Neural cell (in vitro differentiated cells): ENCODE measurements at regions not wholly inside any gene's neighbourhood (a gene's known extent, or its start where the extent isn't known, plus 50 kb on each side); places are given as distances from the start of the nearest gene placed in this dataset.

Source experiments
- H2AFZ ChIP-seq: fragments of 200-600, 300-800 bp; sonication (generic), shearing (Covaris generic); 2 replicates; pipeline ENCODE4 v1.6.0; 2014; ENCODE audit warnings: low read depth, mild to moderate bottlenecking, antibody characterized with exemption, low read length, moderate library complexity
- H3F3A ChIP-seq: fragments of 200-600 bp; shearing (Covaris generic); 2 replicates; pipeline ENCODE4 v1.6.1; 2016; ENCODE audit warnings: mild to moderate bottlenecking, moderate library complexity, mixed read lengths, antibody characterized with exemption, low read length; ENCODE audit not compliant: insufficient read depth, poor library complexity, severe bottlenecking
- H3K27ac ChIP-seq: fragments of 200-600, 300-800 bp; sonication (generic), shearing (Covaris generic); 2 replicates; pipeline ENCODE4 v1.5.1; 2014; ENCODE audit warnings: mild to moderate bottlenecking, low read length, moderate library complexity
- H3K27me3 ChIP-seq: fragments of 300-800, 200-600 bp; sonication (generic), shearing (Covaris generic); 2 replicates; pipeline ENCODE4 v1.6.0; 2014; ENCODE audit warnings: mild to moderate bottlenecking, low read depth, low read length, moderate library complexity; ENCODE audit not compliant: insufficient read depth
- H3K36me3 ChIP-seq: fragments of 300-800, 200-600 bp; sonication (generic), shearing (Covaris generic); 2 replicates; pipeline ENCODE4 v1.5.1; 2014; ENCODE audit warnings: mild to moderate bottlenecking, antibody characterized with exemption, low read length, moderate library complexity; ENCODE audit not compliant: insufficient read depth
- H3K4me2 ChIP-seq: fragments of 300-800, 200-600 bp; sonication (generic), shearing (Covaris generic); 2 replicates; pipeline ENCODE4 v1.6.0; 2014; ENCODE audit warnings: mild to moderate bottlenecking, low read length
- H3K4me3 ChIP-seq: fragments of 300-800, 200-600 bp; sonication (generic), shearing (Covaris generic); 2 replicates; pipeline ENCODE4 v1.5.1; 2014; ENCODE audit warnings: mild to moderate bottlenecking, low read length, moderate library complexity
- H3K79me2 ChIP-seq: fragments of 200-600 bp; shearing (Covaris generic); replicated peaks from 2 replicates; pipeline ENCODE4 v1.6.0; 2014; ENCODE audit warnings: mild to moderate bottlenecking, low read length, moderate library complexity; ENCODE audit not compliant: insufficient read depth
- H3K9ac ChIP-seq: fragments of 300-800, 200-600 bp; sonication (generic), shearing (Covaris generic); 2 replicates; pipeline ENCODE4 v1.6.1; 2016; ENCODE audit warnings: mild to moderate bottlenecking, low read length, mixed read lengths
- H3K9me2 ChIP-seq: fragments of 200-600 bp; shearing (Covaris generic); 2 replicates; pipeline ENCODE4 v1.6.1; 2016; ENCODE audit warnings: mild to moderate bottlenecking, low read length, mixed read lengths; ENCODE audit not compliant: insufficient read depth
- H3K9me3 ChIP-seq: fragments of 200-600, 300-800 bp; sonication (generic), shearing (Covaris generic); 2 replicates; pipeline ENCODE4 v1.6.1; 2016; ENCODE audit warnings: mild to moderate bottlenecking, mixed run types, low read length, moderate library complexity, mixed read lengths
- H4K20me1 ChIP-seq: fragments of 200-600 bp; shearing (Covaris generic); 2 replicates; pipeline ENCODE4 v1.6.1; 2016; ENCODE audit warnings: mild to moderate bottlenecking, mixed run types; ENCODE audit not compliant: insufficient read depth
- EP300 ChIP-seq: fragments of 450-650 bp; conservative IDR thresholded peaks from 2 replicates; pipeline ENCODE4 v1.6.1; 2014; ENCODE audit warnings: antibody characterized with exemption, mild to moderate bottlenecking, moderate library complexity; ENCODE audit not compliant: poor library complexity, severe bottlenecking
- EZH2 ChIP-seq: fragments of 200-600, 300-800 bp; shearing (Covaris generic), sonication (generic); IDR thresholded peaks from 2 replicates; pipeline ENCODE4 v1.6.1; 2014; ENCODE audit warnings: antibody characterized with exemption, low read length, borderline replicate concordance, mild to moderate bottlenecking; ENCODE audit not compliant: insufficient read depth, poor library complexity, severe bottlenecking
- MXI1 ChIP-seq: fragments of 450-650 bp; conservative IDR thresholded peaks from 2 replicates; pipeline ENCODE4 v1.6.1; 2014; ENCODE audit warnings: antibody characterized with exemption, mild to moderate bottlenecking; ENCODE audit not compliant: poor library complexity, severe bottlenecking
- POLR2AphosphoS5 ChIP-seq: IDR thresholded peaks from 2 replicates; pipeline ENCODE4 v1.6.1; 2012
- RAD21 ChIP-seq: fragments of 450-650 bp; conservative IDR thresholded peaks from 2 replicates; pipeline ENCODE4 v1.6.1; 2014; ENCODE audit warnings: antibody characterized with exemption, mild to moderate bottlenecking, moderate library complexity
- SMC3 ChIP-seq: fragments of 450-650 bp; conservative IDR thresholded peaks from 2 replicates; pipeline ENCODE4 v1.6.1; 2014; ENCODE audit warnings: antibody characterized with exemption, mild to moderate bottlenecking, moderate library complexity; ENCODE audit not compliant: poor library complexity
- TAF1 ChIP-seq: IDR thresholded peaks from 2 replicates; pipeline ENCODE4 v1.6.1; 2012; ENCODE audit warnings: low read depth
- TF ChIP-seq, protein P1 (sequence below): fragments of 450-650 bp; IDR thresholded peaks from 2 replicates; pipeline ENCODE4 v1.5.1; 2014; ENCODE audit warnings: antibody characterized with exemption, mild to moderate bottlenecking, moderate library complexity; ENCODE audit not compliant: poor library complexity, severe bottlenecking
- TF ChIP-seq, protein P2 (sequence below): IDR thresholded peaks from 2 replicates; pipeline ENCODE4 v1.6.1; 2012; ENCODE audit warnings: borderline replicate concordance

DNA sequence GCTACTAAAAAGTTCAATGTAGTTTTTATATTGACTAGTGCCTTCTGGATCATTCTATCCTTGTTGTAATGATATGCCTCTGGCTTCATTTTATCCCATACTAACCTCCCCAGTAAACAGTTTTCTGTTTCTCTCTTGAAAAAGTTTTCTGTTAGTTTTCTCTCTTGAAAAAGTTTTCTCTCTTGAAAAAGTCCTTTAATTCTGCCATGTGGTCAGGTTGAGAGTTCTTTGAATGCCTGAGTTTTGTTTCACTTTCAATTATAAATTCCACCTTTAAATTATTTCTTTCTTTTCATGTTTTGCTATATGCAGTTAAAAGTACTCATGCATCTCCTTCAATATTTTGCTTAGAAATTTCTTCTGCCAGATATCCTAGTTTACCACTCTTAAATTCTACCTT, 1139.6 kb downstream of the STPG2 start:
- no peak overlapping the region for H2AFZ ChIP-seq
- no peak overlapping the region for H3K4me3 ChIP-seq
- no peak overlapping the region for H3K4me2 ChIP-seq
- no peaks in the 10 kb centered on the region for H3K79me2 ChIP-seq
- no peak overlapping the region for H3K9ac ChIP-seq
- TF ChIP-seq RAD21, result no peak
- TF ChIP-seq TAF1, result no peak
- TF ChIP-seq EZH2, result no peak
- TF ChIP-seq, protein P1, sequence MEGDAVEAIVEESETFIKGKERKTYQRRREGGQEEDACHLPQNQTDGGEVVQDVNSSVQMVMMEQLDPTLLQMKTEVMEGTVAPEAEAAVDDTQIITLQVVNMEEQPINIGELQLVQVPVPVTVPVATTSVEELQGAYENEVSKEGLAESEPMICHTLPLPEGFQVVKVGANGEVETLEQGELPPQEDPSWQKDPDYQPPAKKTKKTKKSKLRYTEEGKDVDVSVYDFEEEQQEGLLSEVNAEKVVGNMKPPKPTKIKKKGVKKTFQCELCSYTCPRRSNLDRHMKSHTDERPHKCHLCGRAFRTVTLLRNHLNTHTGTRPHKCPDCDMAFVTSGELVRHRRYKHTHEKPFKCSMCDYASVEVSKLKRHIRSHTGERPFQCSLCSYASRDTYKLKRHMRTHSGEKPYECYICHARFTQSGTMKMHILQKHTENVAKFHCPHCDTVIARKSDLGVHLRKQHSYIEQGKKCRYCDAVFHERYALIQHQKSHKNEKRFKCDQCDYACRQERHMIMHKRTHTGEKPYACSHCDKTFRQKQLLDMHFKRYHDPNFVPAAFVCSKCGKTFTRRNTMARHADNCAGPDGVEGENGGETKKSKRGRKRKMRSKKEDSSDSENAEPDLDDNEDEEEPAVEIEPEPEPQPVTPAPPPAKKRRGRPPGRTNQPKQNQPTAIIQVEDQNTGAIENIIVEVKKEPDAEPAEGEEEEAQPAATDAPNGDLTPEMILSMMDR, result no peak
- TF ChIP-seq, protein P2, sequence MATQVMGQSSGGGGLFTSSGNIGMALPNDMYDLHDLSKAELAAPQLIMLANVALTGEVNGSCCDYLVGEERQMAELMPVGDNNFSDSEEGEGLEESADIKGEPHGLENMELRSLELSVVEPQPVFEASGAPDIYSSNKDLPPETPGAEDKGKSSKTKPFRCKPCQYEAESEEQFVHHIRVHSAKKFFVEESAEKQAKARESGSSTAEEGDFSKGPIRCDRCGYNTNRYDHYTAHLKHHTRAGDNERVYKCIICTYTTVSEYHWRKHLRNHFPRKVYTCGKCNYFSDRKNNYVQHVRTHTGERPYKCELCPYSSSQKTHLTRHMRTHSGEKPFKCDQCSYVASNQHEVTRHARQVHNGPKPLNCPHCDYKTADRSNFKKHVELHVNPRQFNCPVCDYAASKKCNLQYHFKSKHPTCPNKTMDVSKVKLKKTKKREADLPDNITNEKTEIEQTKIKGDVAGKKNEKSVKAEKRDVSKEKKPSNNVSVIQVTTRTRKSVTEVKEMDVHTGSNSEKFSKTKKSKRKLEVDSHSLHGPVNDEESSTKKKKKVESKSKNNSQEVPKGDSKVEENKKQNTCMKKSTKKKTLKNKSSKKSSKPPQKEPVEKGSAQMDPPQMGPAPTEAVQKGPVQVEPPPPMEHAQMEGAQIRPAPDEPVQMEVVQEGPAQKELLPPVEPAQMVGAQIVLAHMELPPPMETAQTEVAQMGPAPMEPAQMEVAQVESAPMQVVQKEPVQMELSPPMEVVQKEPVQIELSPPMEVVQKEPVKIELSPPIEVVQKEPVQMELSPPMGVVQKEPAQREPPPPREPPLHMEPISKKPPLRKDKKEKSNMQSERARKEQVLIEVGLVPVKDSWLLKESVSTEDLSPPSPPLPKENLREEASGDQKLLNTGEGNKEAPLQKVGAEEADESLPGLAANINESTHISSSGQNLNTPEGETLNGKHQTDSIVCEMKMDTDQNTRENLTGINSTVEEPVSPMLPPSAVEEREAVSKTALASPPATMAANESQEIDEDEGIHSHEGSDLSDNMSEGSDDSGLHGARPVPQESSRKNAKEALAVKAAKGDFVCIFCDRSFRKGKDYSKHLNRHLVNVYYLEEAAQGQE, result no peak
- no peak for TF ChIP-seq MXI1
- no peak for TF ChIP-seq POLR2AphosphoS5
- TF ChIP-seq EP300, result no peak
- no peak for TF ChIP-seq SMC3
- H3K36me3 ChIP-seq, result no peaks in the 10 kb centered on the region
- no peaks in the 10 kb centered on the region for H3K27me3 ChIP-seq
- no peaks in the 10 kb centered on the region for H3F3A ChIP-seq
- no peaks in the 10 kb centered on the region for H3K9me3 ChIP-seq
- H4K20me1 ChIP-seq, result no peaks in the 10 kb centered on the region
- H3K27ac ChIP-seq, result no peak overlapping the region
- no peaks in the 10 kb centered on the region for H3K9me2 ChIP-seq

DNA sequence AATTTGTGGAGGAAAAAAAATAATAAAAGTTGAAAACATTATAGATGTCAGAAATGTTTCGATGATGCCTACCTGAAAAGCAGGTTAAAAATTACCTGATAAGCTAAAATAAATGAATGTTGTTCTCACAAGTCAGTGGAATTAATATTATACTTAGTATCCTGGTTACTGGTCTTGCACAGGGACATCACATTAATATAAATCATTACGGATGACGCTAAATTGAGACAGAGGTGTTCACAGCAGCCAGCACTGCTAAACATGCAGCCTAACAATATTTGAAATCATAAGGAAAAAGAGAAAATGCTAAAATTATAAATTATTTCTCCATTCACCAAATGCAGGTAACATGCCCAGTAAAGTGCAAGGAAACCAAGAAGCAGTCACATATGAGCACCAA, 1130.0 kb downstream of the STPG2 start:
- Histone ChIP-seq H4K20me1 (no peaks in the 10 kb centered on the region), H3K4me2 (no peak overlapping the region), H3K9ac (no peak overlapping the region), H3K4me3 (no peak overlapping the region), H3K27ac (no peak overlapping the region), H3K79me2 (no peaks in the 10 kb centered on the region), H2AFZ (no peak overlapping the region), H3K36me3 (no peaks in the 10 kb centered on the region), H3K9me3 (no peaks in the 10 kb centered on the region), H3K27me3 (no peaks in the 10 kb centered on the region), H3K9me2 (no peaks in the 10 kb centered on the region), H3F3A (no peaks in the 10 kb centered on the region)
- TF ChIP-seq SMC3, result no peak
- TF ChIP-seq, protein P1, result no peak
